Stimulated activated CD4-positive, alpha-beta T cell treated with anti-CD3 and anti-CD28 coated beads, Interleukin-4, amount 100 ng/mL, for 1 hour (primary cell): ENCODE measurements at regions not wholly inside any gene's neighbourhood (a gene's known extent, or its start where the extent isn't known, plus 50 kb on each side); places are given as distances from the start of the nearest gene placed in this dataset.

Experiments used
- DNase-seq: peaks from one replicate; pipeline ENCODE4 v3.0.0-alpha.2; 2020

GRCh38 chr2:37839991-37840390, 85.1 kb upstream of the RMDN2 start:
- no peak for DNase-seq

DNA sequence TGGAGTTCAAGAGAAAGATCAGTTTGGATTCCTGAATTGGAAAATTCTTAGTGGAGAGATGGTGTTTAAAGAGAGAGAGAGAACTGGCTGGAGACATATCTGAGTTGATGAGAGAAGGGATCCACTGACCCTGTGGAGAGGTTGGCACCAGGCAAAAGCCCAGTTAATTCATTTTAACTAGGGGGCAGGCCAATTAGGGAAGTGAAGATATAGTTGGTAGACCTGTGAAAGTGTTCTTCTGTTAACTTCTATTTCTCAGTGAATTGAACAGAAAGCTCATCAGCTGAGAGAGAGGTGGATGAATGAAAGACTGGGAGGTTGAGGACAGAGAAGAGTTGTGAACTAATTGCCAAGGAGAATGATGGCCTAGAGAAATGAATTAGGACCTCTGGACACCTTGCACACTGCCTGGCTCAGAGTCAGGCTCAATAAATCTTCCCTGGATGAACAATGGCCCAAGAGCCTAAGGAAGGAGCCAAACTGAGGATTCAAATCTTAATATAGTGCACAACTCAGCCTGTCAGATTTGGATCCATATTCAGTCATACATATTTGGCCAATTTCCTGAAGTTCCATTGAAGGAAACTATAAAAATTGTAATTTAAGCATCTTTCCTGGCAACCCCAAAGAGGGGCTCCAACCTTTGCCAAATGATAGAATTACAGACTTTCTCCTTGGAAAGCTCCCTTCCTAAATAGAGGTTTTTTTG, 82.2 kb upstream of the RMDN2 start:
- DNase-seq, result no peak

DNA sequence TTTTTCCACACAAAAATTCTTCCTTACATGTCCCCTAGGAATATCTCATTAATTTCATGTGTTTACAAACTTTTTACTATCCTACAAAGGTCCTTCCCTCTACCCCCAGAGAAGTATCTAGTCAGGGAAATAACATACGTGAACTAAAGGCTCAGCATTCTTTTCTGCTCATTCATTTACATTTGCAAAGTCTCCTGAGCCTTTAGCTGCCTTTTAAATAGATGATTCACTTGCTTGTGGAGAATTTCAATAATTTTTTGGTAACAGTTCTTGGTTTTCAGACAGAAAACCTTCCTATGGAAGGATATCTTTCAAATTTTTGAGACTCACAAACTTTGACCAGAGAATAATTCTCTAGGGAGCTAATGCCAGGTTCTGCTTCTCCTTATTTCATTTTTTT, 81.5 kb upstream of the RMDN2 start:
- no peak for DNase-seq

DNA sequence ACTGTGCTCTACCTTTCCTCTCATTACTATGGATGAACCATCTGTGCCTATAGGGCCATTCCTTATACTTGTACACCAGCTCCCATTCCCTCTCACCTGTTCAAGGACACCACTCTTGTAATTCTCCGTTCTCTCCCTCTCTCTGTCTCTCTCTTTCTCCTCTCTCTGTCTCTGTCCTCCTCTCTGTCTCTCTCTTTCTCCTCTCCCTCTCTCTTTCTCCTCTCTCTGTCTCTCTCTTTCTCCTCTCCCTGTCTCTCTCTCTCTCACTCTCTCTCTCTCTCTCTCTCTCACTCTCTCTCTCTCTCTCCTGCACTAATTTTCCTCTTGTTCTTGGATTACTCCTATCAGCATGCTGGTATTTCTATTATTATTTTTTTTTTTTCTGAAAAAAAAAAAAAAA, 78.9 kb upstream of the RMDN2 start:
- no peak for DNase-seq

GRCh38 chr2:37847792-37848191, 77.3 kb upstream of the RMDN2 start:
- DNase-seq, result no peak

- DNase-seq, result no peak
These were observed 76.6 kb upstream of the RMDN2 start for GRCh38 chr2:37848451-37848850.

- DNase-seq, result no peak
These were observed 75.2 kb upstream of the RMDN2 start for GRCh38 chr2:37849911-37850310.

- DNase-seq, result no peak
These were observed 73.7 kb upstream of the RMDN2 start for GRCh38 chr2:37851428-37851827.

DNA sequence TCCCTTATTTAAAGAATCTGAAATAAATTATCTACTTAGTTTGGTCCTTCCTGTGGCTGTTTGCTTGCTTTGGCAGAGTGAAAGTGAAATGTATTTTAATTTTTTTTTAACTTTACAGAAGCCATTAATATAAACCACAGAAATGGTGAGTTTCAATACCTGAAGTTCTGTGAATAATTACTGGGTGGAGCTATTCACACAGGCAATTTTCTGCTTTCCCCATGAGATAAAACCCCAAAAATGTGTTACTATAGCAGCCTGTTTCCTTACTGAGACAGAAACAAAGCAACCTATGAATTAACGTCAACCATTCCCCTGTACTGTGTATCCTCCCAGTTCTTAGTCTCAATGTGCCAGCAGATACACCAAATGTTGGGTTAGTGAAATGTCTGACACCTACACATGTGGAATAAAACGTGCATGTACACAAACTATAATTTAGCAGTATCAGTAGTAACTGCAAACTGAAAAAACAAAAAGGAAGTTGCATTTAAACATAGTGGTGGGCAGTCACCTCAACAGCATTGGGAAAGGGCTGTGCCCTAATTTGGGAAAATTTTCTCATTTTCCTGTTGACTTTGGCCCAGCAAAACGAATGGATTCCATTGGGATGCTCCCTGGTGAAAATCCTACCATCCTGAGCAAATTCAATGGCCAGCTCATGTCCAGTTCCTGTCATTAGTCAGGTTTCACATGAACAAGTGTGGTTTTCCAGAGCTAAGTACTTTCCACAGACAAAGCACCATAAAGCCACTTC, 73.1 kb upstream of the RMDN2 start:
- DNase-seq, result no peak

- no peak for DNase-seq
These were observed 72.5 kb upstream of the RMDN2 start for GRCh38 chr2:37852585-37853014.

- no peak for DNase-seq
These were observed 70.3 kb upstream of the RMDN2 start for GRCh38 chr2:37854676-37855282.

- no peak for DNase-seq
These were observed 69.6 kb upstream of the RMDN2 start for GRCh38 chr2:37855283-37856041.

DNA sequence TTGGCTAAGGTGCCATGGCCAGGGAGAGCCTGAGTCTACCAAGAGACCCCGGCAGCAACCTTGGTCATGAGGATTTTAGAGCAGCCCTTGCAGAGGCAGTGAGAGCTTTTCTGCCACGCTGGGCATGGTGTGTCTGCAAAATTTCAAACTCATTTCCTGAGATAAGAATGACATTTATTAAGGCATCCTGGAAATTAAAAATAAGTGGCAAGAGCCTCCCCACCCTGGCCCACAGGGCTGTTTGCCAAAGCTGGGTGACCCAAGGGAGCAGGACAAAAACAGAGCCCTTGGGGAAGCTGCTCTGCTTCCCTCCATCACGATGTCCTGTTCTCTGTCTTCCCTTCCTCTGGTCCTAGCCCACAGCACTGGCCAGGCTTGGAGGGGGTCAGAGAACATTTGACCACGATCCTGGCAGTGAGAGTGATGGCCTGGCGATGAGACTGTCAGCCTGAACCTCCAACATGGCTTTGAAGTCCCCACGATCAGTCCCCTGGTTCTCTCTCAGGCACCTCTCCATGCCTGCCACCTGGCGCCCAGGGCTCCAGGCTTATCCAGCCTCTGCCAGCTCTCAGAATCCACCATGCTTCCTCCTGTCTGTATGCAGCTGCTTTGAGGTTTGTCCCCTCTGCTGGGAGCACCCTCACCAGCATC, 68.9 kb upstream of the RMDN2 start:
- DNase-seq, result no peak

GRCh38 chr2:37857575-37858399, 67.3 kb upstream of the RMDN2 start:
- DNase-seq, result no peak

- no peak for DNase-seq
These were observed 66.7 kb upstream of the RMDN2 start for GRCh38 chr2:37858400-37858711.

GRCh38 chr2:37858725-37859267, 66.3 kb upstream of the RMDN2 start:
- no peak for DNase-seq

- no peak for DNase-seq
These were observed 62.5 kb upstream of the RMDN2 start for GRCh38 chr2:37862620-37863019.

GRCh38 chr2:37864217-37864616, 60.9 kb upstream of the RMDN2 start:
- DNase-seq, result no peak

GRCh38 chr2:37865640-37866039, 59.4 kb upstream of the RMDN2 start:
- DNase-seq, result no peak

DNA sequence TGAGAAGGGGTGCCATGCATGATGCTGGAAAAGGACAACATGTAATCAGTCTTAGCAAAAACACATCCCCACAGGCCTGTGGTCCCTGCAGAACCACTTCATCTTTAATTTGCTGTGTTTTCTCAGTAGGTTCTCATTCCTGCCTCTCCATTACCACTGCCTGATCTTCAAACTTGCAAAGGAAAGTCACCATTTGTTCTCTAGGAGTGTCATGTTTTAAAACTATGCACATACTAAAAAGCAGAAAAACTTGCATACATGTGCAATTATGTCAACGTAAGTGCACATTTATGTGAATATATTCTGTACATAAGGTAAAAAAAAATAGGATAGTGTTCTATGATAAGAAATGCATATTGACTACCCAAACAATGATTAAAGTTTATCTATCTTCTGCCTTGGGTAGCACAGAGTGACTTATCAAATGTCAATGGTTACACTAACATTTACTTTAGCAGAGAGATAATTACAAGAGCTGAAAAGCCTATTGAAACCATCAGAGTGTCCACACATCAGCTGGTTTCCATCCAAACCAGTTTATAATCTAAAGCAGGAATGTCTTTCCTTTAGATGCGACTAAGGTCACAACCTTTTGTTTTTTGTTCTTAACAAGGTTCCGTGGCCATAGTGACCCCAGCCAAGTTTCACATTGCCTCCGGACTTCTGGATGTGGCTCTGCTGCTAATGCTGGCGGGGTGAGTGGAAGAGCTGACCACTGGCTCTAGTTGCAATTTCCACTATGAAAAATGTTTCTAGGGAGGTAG, 58.7 kb upstream of the RMDN2 start:
- DNase-seq, result no peak

DNA sequence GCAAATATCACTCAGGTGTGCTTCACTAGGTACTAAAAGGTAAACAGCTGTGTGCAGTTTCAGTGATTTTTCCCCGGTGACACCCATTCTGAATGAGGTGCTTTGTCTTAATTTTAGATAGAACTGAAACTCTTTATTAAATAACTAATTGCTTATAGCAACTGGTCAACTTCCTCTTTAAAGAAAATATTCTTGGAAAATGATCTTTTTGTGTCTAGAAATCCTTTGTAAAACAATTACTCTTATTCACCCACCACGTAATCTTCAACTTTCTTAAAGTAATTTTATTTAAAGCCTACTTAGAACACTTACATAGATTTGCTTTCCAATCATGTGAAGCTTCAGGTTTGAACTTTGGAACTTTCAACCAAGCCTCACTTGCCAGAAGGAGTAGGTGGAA, 57.9 kb upstream of the RMDN2 start:
- DNase-seq, result no peak
